M059J (cell line): ENCODE measurements at regions not wholly inside any gene's neighbourhood (a gene's known extent, or its start where the extent isn't known, plus 50 kb on each side); places are given as distances from the start of the nearest gene placed in this dataset.
"Not testable (repeated sequence)": the region's sequence is repeated elsewhere in the genome, so short reads cannot be mapped to it uniquely, and the experiment has no call there.

Experiments used
- DNase-seq: peaks from one replicate; pipeline ENCODE4 v3.0.0-alpha.2; 2012; ENCODE audit warnings: low read depth

- DNase-seq, result no peak
Observed at GRCh38 chr14:85895603-85896002, 365.7 kb downstream of the FLRT2 start.

DNA sequence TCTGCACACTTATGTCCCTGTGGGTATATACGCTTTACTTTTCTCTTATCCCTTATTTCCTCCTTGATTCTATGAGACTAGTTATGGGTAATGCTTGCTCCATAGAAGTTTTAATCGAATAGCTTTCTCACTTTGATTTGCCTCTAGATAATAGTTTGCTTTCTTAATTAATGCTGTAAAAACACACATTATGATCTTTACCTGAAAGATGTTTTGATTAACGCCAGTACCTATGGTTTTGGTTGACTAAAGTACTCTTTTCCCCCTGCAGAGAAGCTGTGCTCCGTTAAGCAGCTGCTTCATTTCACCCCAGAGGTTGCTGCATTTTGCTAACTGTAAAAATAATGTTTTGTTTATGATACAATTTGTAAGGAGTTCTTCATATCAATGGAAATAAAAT, 362.3 kb downstream of the FLRT2 start:
- no peak for DNase-seq

GRCh38 chr14:85883966-85884365, 354.0 kb downstream of the FLRT2 start:
- DNase-seq, result no peak

- DNase-seq, result no peak
Observed at GRCh38 chr14:85883101-85883500, 353.2 kb downstream of the FLRT2 start.

DNA sequence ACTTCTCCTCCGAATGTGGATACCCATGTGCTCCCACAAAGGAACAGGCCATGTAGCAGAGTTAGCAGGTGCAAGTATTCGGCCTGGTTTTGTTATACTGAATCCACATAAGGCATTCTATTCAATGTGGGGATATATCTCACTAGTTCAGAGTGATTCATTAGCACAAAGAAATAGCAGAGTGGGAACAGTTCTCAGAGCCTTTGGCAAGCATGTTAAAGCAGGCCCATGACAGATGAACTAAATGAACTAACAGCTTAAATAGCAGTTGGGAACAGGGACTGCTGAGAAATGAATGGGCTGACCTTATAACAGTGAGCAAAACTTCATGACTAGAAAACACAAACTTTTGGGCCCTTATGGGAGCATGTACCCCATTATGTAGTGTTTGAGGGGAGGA, 352.0 kb downstream of the FLRT2 start:
- DNase-seq, result no peak

DNA sequence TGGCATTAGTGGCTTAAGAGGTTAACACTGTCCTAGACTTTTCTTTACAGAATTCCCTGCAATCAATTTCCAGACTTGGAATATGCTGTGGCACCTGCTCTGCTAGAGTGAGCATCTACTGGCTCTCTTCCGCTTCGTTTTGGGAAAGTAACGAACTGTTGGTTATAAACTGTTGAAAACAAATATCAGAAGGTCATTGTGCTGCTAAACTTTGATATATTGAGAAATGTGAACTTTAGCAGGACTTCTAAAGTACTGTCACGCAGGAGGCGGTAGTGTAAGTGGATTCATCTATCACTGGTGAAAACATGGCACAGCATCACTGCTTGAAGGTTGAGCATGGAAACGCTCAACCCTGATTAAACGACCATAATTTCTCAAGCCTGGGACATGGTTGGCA, 348.9 kb downstream of the FLRT2 start:
- no peak for DNase-seq

- no peak for DNase-seq
Observed at GRCh38 chr14:85873006-85873405, 343.1 kb downstream of the FLRT2 start.

GRCh38 chr14:85867450-85867849, 337.5 kb downstream of the FLRT2 start:
- no peak for DNase-seq

GRCh38 chr14:85865701-85866100, 335.8 kb downstream of the FLRT2 start:
- no peak for DNase-seq

DNA sequence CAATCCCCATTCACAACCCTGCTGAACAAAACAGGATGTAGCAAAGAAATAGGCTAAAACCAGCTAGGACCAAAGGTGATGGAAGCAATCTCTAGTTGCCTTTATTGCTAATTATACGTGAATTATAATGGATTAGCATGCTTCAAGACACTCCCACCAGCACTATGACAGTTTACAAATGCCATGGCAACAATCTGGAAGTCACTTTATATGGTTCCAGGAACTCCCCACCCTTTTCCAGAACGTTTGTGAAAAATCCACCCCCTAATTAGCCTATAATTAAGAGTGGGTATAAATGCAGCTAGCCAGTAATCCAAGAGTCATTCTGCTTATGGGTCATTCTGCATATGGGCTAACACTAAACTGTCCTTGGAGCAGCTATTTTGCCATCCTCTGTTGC, 328.7 kb downstream of the FLRT2 start:
- no peak for DNase-seq

DNA sequence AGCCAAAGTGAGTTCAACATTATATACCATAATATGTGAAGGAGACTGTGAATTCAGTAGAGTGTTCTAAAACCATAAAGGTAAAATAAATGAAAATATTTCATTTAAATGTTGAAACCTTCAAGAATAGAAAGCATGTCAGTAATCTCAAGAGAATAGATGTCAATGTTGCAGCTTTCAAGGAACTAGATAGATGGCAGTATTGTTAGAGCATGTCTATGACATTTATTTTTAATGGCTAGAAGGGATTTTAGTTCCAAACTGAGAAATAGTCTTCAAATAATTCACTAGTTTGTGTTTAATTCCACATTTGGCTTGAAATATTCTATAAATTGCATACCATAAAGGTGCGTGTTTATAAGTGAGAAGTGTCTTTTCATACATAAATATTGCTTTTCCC, 326.5 kb downstream of the FLRT2 start:
- no peak for DNase-seq

GRCh38 chr14:85853996-85854526, 324.1 kb downstream of the FLRT2 start:
- no peak for DNase-seq

DNA sequence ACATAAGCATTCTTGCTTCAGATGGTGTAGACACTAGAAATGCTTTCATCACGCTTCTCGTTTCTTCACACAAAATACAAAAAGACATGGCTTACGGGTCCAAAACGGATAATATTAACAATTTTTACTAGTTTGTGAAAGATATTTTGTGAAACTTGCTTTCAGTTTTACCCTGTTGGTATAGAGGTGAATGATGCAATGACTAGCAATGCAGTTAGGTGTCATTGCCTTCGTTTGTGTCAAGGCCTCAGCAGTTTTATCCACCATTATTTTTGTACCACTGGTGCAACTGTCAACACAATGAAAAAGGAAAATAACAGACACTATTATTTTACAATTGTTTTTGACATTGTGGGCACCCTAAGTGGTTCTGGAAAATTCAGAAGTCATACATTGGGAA, 323.0 kb downstream of the FLRT2 start:
- DNase-seq, result no peak

- DNase-seq, result not testable (repeated sequence)
Observed at GRCh38 chr14:85852123-85852522, 322.2 kb downstream of the FLRT2 start.

GRCh38 chr14:85830549-85830948, 300.6 kb downstream of the FLRT2 start:
- not testable (repeated sequence) for DNase-seq

- DNase-seq, result not testable (repeated sequence)
Observed at GRCh38 chr14:85829601-85830000, 299.7 kb downstream of the FLRT2 start.

- no peak for DNase-seq
Observed at GRCh38 chr14:85824526-85824925, 294.6 kb downstream of the FLRT2 start.

DNA sequence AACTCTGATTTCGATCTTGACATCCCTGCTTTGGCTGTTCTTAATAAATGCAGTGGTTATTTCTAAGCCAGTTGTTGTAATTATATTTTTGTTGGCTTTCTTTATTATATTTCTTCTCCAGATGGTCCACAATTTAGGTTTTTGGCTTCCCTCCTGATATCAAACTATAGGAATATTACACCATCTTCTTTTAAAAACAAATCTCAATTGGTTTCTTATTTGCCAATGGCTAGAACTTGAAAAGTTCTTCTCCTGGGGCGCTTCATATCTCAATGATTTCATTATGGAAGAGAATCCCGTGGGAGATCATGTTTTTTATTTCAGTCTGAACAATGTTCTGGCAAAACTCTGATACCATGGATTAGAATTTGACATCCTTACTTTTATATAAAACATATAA, 292.3 kb downstream of the FLRT2 start:
- no peak for DNase-seq

DNA sequence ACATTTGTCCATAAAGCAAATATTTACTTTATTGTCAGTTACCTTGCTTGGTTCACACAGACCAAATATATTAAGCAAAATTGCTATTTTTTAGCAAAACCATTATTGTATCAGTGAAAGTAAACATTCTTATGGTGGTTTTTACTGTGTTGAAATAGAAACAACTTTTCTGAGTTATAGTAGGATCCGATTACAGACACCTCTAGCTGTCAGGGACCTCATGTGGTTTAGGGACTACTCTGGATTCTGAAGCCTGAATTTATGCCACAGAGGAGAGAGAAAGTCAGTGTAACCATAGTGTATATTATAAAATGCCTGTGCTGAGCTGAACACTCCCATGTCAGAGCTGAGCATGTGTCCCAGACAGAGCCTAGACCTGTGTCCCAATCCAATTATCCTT, 287.5 kb downstream of the FLRT2 start:
- no peak for DNase-seq

GRCh38 chr14:85813040-85813439, 283.1 kb downstream of the FLRT2 start:
- no peak for DNase-seq

DNA sequence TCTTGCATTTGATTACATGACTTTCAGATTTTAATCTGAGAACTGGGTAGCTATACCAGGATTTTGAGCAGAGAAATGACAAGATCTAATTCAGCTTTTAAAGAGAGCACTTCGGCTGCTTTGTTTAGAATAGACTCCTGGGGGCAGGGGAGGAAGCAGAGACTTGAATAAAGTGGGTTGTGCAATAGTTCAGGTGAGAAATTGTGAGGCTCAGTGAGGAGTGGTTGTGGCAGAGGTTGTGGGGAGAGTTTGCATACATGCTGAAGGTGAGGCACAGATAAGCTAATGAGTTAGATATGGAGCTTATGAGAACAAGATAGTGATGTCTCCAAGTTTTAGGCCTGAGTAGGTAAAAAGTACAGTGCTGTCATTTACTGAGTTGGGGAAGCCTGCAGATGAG, 281.4 kb downstream of the FLRT2 start:
- no peak for DNase-seq

- DNase-seq, result no peak
Observed at GRCh38 chr14:85799668-85800067, 269.7 kb downstream of the FLRT2 start.

DNA sequence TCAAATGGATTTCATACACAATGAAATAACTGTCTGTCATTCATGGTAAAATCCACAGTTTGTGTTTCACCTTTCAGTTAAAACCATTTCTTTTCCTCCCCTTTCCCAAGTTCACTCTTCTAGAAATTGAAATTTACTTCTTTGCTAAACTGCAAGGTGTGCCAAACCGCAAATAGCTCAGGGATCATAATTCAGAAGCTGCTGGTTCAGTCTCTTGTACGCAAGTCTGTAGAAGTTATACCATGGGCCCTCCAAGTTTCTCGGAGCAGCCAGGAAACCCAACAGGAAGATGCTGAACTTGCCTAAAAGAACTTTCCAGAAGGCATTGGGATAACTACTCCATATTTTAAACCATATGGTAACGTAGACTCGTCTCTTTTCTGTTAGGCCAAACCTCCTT, 268.9 kb downstream of the FLRT2 start:
- DNase-seq, result no peak

DNA sequence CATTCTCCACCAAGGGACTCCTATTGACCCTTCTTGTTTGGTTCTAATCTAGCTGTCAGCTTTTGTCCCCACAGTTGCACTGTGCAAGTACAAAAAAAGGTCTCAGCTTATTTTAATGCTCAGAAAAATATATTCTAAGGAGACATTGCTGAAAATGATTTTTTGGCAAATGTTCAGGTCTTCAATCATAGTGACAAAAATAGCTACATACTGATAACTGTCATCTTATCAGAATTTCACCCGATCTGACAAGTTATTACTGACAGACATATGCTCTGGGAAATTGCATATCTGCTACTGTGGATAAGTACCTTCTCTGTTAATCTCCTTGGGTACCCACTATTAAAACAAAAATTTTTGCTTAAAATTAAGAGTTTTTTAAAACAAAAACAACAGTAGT, 263.6 kb downstream of the FLRT2 start:
- no peak for DNase-seq

DNA sequence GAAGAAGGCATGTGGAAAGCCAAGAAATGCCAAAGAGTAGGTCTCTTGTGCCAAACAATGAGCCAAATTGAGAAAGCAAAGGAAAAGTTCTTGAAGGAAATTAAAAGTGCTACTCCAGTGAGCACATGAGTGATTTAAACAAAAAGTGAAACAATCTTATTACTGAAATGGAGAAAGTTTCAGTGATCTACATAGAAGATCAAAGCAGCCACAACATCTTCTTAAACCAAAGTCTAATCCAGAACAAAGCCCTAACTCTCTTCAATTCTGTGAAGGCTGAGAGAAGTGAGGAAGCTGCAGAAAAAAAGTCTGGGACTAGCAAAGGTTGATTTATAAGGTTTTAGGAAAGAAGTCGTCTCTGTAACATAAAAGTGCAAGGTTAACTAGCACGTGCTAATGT, 259.6 kb downstream of the FLRT2 start:
- no peak for DNase-seq
